22Rv1 (cell line): ENCODE measurements at regions not wholly inside any gene's neighbourhood (a gene's known extent, or its start where the extent isn't known, plus 50 kb on each side); places are given as distances from the start of the nearest gene placed in this dataset.
"Not testable (repeated sequence)": the region's sequence is repeated elsewhere in the genome, so short reads cannot be mapped to it uniquely, and the experiment has no call there.

Experiments
- H3K27ac ChIP-seq: fragments of 450-650 bp; 2 replicates; pipeline ENCODE4 v1.5.1; 2017
- CTCF ChIP-seq: fragments of 450-650 bp; IDR thresholded peaks from 2 replicates; pipeline ENCODE4 v1.5.1; 2017; ENCODE audit warnings: mild to moderate bottlenecking
- ZFX ChIP-seq: fragments of 450-650 bp; IDR thresholded peaks from 2 replicates; pipeline ENCODE4 v1.6.1; 2017; ENCODE audit warnings: antibody characterized with exemption, borderline replicate concordance

GRCh38 chr3:166663194-166663593 is 716.9 kb downstream of the ZBBX start:
- TF ChIP-seq CTCF (no peak), ZFX (no peak)
- H3K27ac ChIP-seq, result no peak overlapping the region

GRCh38 chr3:166661621-166662020 is 718.5 kb downstream of the ZBBX start:
- H3K27ac ChIP-seq, result no peak overlapping the region
- TF ChIP-seq CTCF (no peak), ZFX (no peak)

GRCh38 chr3:166660962-166661361 is 719.1 kb downstream of the ZBBX start:
- H3K27ac ChIP-seq, result no peak overlapping the region
- TF ChIP-seq ZFX, result no peak
- TF ChIP-seq CTCF, result no peak

- H3K27ac ChIP-seq, result no peak overlapping the region
- TF ChIP-seq ZFX (no peak), CTCF (no peak)
Measured at GRCh38 chr3:166637984-166638530, 742.0 kb downstream of the ZBBX start.

GRCh38 chr3:166634091-166634746 is 745.9 kb downstream of the ZBBX start:
- no peak overlapping the region for H3K27ac ChIP-seq
- TF ChIP-seq ZFX (no peak), CTCF (no peak)

- TF ChIP-seq CTCF (no peak), ZFX (no peak)
- no peak overlapping the region for H3K27ac ChIP-seq
Measured at GRCh38 chr3:166630190-166630589, 749.9 kb downstream of the ZBBX start.

- no peak for TF ChIP-seq ZFX
- no peak for TF ChIP-seq CTCF
- H3K27ac ChIP-seq, result no peak overlapping the region
Measured at GRCh38 chr3:166613365-166613764, 766.7 kb downstream of the ZBBX start.

GRCh38 chr3:166612761-166613160 is 767.3 kb downstream of the ZBBX start:
- H3K27ac ChIP-seq, result not testable (repeated sequence)
